GM19372 (cell line): ENCODE measurements at regions not wholly inside any gene's neighbourhood (a gene's known extent, or its start where the extent isn't known, plus 50 kb on each side); places are given as distances from the start of the nearest gene placed in this dataset.
A peak's percentile ranks its signal among the peaks of the same experiment; 100 is the strongest.

Experiments
- ATAC-seq: cut with Tn5 transposase; IDR thresholded peaks from one replicate; pipeline ENCODE4 v1.9.1; 2021; ENCODE audit warnings: mild to moderate bottlenecking, low read depth, moderate library complexity; ENCODE audit not compliant: unreplicated experiment

- ATAC-seq = no peak
These were observed 673.4 kb upstream of the ARGLU1 start for GRCh38 chr13:107241381-107241780.

GRCh38 chr13:107239213-107239612, 671.3 kb upstream of the ARGLU1 start:
- no peak for ATAC-seq

GRCh38 chr13:107238262-107238981, 670.5 kb upstream of the ARGLU1 start:
- ATAC-seq = no peak

- no peak for ATAC-seq
These were observed 666.6 kb upstream of the ARGLU1 start for GRCh38 chr13:107234319-107235073.

GRCh38 chr13:107233541-107233940, 665.6 kb upstream of the ARGLU1 start:
- ATAC-seq = no peak

GRCh38 chr13:107231944-107232343, 664.0 kb upstream of the ARGLU1 start:
- no peak for ATAC-seq

GRCh38 chr13:107223867-107224266, 655.9 kb upstream of the ARGLU1 start:
- ATAC-seq = no peak

GRCh38 chr13:107222597-107222996, 654.7 kb upstream of the ARGLU1 start:
- ATAC-seq = no peak

- no peak for ATAC-seq
These were observed 652.3 kb upstream of the ARGLU1 start for GRCh38 chr13:107220245-107220644.

- ATAC-seq = no peak
These were observed 649.3 kb upstream of the ARGLU1 start for GRCh38 chr13:107217251-107217650.

GRCh38 chr13:107216046-107216755, 648.3 kb upstream of the ARGLU1 start:
- no peak for ATAC-seq

GRCh38 chr13:107211073-107211472, 643.1 kb upstream of the ARGLU1 start:
- peak; percentile 95 for ATAC-seq

- ATAC-seq = no peak
These were observed 642.7 kb upstream of the ARGLU1 start for GRCh38 chr13:107210723-107211030.

- ATAC-seq = no peak
These were observed 642.1 kb upstream of the ARGLU1 start for GRCh38 chr13:107209824-107210722.

- no peak for ATAC-seq
These were observed 641.0 kb upstream of the ARGLU1 start for GRCh38 chr13:107208889-107209288.

GRCh38 chr13:107205318-107206104, 637.6 kb upstream of the ARGLU1 start:
- peak; percentile 96 for ATAC-seq

GRCh38 chr13:107203146-107203847, 635.4 kb upstream of the ARGLU1 start:
- no peak for ATAC-seq

GRCh38 chr13:107202371-107203023, 634.6 kb upstream of the ARGLU1 start:
- no peak for ATAC-seq

- no peak for ATAC-seq
These were observed 632.6 kb upstream of the ARGLU1 start for GRCh38 chr13:107200491-107200890.
